ENCODE measurements at regions not wholly inside any gene's neighbourhood (a gene's known extent, or its start where the extent isn't known, plus 50 kb on each side); places are given as distances from the start of the nearest gene placed in this dataset.

DNA sequence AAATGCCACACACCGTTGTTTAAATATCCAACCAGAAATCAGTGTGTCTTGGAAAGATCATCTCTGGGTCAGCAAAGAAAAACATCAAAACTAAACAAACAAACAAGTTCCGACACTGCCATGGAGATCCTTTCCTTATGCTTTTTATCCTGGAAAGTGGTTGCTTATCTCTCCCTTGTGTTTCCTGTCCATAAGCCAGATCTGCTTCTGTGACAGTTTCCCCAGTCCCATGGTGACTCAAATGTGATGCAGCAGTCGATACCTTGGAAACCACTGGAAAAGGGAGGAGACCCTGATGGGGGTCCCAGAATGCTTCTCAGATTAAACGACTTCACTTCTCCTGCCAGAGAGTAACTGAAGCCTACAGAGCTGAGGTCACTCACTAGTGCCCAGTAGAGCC is 94.7 kb downstream of the DMRTA2 start:
- DNase-seq (ENCODE audit: extremely low read depth, insufficient read length) = no peak
- TF ChIP-seq CTCF (IDR thresholded peaks at IDR 0.05; ENCODE audit: insufficient read depth, low read length, poor library complexity, severe bottlenecking) = no peak
- H3K36me3 ChIP-seq (ENCODE audit: control insufficient read depth, insufficient read depth, low read length) = no peaks in the 10 kb centered on the region
- H3K27me3 ChIP-seq (replicated peaks; ENCODE audit: control insufficient read depth, insufficient read depth, low read length) = no peaks in the 10 kb centered on the region
- H3K4me3 ChIP-seq (replicated peaks; ENCODE audit: low read depth, low read length) = no peak overlapping the region

GRCh38 chr1:50326026-50326425 is 97.2 kb downstream of the DMRTA2 start:
- no peaks in the 10 kb centered on the region for H3K36me3 ChIP-seq (ENCODE audit: control insufficient read depth, insufficient read depth, low read length)
- no peak overlapping the region for H3K4me3 ChIP-seq (replicated peaks; ENCODE audit: low read depth, low read length)
- TF ChIP-seq CTCF (IDR thresholded peaks at IDR 0.05; ENCODE audit: insufficient read depth, low read length, poor library complexity, severe bottlenecking) = no peak
- no peaks in the 10 kb centered on the region; the same call in 1 of the 2 replicates for H3K27me3 ChIP-seq (replicated peaks; ENCODE audit: control insufficient read depth, insufficient read depth, low read length)
- DNase-seq (ENCODE audit: extremely low read depth, insufficient read length) = no peak

DNA sequence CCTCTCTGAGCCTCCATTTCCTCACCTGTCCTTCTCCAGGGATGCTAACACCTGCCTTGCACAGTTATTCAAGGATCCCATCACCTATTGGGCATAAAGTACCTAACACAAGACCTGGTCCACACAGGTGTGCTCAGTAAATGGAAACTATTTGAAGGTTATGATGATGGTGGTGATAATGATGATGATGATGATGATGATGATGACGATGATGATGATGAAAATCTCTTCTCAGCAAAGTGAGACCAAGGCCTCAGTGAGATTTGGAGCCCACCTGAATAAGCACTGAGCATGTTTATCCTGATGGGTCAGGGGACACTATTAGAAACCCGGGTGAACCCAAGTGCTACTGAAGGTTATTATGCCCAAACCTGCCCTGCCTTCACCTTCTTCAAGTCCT is 100.7 kb downstream of the DMRTA2 start:
- H3K27me3 ChIP-seq (replicated peaks; ENCODE audit: control insufficient read depth, insufficient read depth, low read length) = no peaks in the 10 kb centered on the region; the same call in 1 of the 2 replicates
- H3K36me3 ChIP-seq (ENCODE audit: control insufficient read depth, insufficient read depth, low read length) = no peaks in the 10 kb centered on the region
- TF ChIP-seq CTCF (IDR thresholded peaks at IDR 0.05; ENCODE audit: insufficient read depth, low read length, poor library complexity, severe bottlenecking) = no peak
- DNase-seq (ENCODE audit: extremely low read depth, insufficient read length) = no peak
- H3K4me3 ChIP-seq (replicated peaks; ENCODE audit: low read depth, low read length) = no peak overlapping the region

GRCh38 chr1:50318428-50318827 is 104.8 kb downstream of the DMRTA2 start:
- no peak overlapping the region for H3K4me3 ChIP-seq (replicated peaks; ENCODE audit: low read depth, low read length)
- TF ChIP-seq CTCF (IDR thresholded peaks at IDR 0.05; ENCODE audit: insufficient read depth, low read length, poor library complexity, severe bottlenecking) = no peak
- H3K36me3 ChIP-seq (ENCODE audit: control insufficient read depth, insufficient read depth, low read length) = no peaks in the 10 kb centered on the region
- H3K27me3 ChIP-seq (replicated peaks; ENCODE audit: control insufficient read depth, insufficient read depth, low read length) = no peaks in the 10 kb centered on the region; the same call in 1 of the 2 replicates
- no peak for DNase-seq (ENCODE audit: extremely low read depth, insufficient read length)

GRCh38 chr1:50308878-50309277 is 114.4 kb downstream of the DMRTA2 start:
- no peak for TF ChIP-seq CTCF (IDR thresholded peaks at IDR 0.05; ENCODE audit: insufficient read depth, low read length, poor library complexity, severe bottlenecking)
- DNase-seq (ENCODE audit: extremely low read depth, insufficient read length) = no peak
- H3K27me3 ChIP-seq (replicated peaks; ENCODE audit: control insufficient read depth, insufficient read depth, low read length) = no peaks in the 10 kb centered on the region

DNA sequence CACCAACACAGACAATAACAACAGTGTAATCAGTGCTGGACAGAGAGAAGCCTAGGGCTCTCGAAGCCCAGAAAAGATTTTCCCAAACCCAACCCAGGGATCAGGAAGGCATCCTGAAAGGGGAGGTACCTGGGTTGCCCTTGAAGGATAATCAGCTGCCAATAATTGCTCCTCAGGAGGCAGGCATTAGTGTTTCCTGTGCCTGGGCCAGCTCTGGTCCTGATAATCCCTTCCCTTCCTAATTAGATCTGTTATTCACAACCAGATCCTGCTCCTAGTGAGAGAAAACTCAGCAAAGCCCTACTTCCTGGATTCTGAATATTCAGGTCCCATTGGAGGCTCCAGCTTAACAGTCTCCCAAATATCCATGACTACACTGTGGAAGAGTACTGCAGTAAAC is 117.4 kb downstream of the DMRTA2 start:
- Histone ChIP-seq H3K36me3 (ENCODE audit: control insufficient read depth, insufficient read depth, low read length) (no peaks in the 10 kb centered on the region), H3K27me3 (replicated peaks; ENCODE audit: control insufficient read depth, insufficient read depth, low read length) (no peaks in the 10 kb centered on the region; the same call in 1 of the 2 replicates), H3K4me3 (replicated peaks; ENCODE audit: low read depth, low read length) (no peak overlapping the region)
- TF ChIP-seq CTCF (IDR thresholded peaks at IDR 0.05; ENCODE audit: insufficient read depth, low read length, poor library complexity, severe bottlenecking) = no peak
- DNase-seq (ENCODE audit: extremely low read depth, insufficient read length) = no peak

More at GRCh38 chr1:50308878-50309277, 114.4 kb downstream of the DMRTA2 start:
- no peaks in the 10 kb centered on the region for H3K36me3 ChIP-seq (ENCODE audit: control insufficient read depth, insufficient read depth, low read length)
- H3K4me3 ChIP-seq (replicated peaks; ENCODE audit: low read depth, low read length) = no peak overlapping the region

Data from GM06990 (cell line).